HG03571 (cell line): ENCODE measurements at regions not wholly inside any gene's neighbourhood (a gene's known extent, or its start where the extent isn't known, plus 50 kb on each side); places are given as distances from the start of the nearest gene placed in this dataset.

Source experiments
- ATAC-seq: cut with Tn5 transposase; IDR thresholded peaks from one replicate; pipeline ENCODE4 v1.9.1; 2021; ENCODE audit not compliant: unreplicated experiment

DNA sequence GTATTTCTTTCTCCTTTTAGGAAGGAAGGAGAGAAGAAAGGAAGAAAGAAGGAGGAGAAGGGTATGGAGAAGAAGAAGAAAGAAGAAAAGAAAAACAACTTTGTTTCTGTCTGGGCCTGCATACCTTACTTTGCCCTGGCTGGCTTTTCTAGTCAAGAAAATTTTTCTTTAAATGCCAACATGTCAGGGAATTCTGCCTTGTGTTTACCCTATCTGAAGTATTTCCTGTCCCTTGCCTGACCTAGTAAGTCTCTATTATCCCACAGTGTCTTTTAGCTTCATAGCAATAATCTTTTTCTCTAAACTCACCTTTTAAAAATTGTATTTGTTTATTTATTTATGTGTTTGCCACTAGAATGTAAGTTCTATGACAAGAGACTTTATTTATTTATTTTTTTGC, 1864.1 kb downstream of the EFNA5 start:
- ATAC-seq, result no peak

DNA sequence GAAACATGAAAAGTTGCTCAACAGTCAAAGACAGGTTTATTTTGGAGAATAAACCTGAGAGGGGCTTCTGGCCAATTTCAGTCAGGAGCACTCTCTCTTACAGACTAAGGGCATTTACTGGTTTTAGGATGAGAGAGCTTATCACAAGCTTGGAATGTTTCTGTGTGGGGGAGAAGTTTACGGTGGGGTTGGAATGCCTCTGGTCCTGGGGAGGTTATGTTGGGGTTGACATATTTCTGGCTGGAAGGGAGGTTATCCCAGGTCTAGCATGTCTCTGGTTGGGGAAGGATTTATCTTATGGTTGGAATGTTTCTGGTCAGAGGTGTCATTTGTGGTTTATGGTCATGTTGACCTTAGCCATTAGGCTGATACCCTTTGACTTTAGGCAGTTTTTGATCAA, 1867.3 kb downstream of the EFNA5 start:
- ATAC-seq, result no peak

DNA sequence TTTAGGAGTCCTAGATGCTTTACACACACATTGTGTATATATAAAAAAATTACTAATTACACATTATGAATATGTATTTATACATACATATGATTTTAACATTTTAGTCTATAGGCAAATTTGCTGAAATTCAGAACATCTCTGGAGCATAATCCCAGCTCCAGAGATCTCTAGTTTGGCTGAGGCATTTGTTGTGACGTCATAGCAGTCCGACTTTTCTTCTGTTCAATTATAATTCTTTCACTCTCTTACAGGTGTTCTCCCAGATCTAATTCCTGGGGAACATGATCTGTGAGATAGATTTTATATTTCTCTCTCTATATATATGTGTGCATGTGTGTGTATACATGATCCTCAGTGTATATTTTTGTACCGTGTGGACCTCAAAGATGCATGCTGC, 1876.2 kb downstream of the EFNA5 start:
- ATAC-seq, result no peak

DNA sequence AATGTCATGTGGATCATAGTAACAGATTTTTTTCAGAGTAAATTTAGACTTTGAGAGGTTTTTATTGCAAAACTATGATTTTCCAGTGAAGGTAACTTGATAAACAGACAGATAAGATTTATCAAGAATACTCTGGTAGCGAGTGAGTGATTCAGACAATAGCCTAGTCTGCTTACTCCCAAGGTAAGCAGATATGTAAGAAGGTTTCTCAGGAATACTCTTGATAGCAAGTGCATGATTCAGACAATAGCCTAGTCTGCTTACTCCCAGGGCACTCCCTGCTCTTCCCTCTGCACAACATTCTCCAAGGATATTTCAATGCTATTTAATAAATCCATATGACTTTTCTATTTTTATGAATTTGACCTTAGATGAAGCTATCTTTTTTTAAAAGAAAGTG, 1881.5 kb downstream of the EFNA5 start:
- no peak for ATAC-seq

DNA sequence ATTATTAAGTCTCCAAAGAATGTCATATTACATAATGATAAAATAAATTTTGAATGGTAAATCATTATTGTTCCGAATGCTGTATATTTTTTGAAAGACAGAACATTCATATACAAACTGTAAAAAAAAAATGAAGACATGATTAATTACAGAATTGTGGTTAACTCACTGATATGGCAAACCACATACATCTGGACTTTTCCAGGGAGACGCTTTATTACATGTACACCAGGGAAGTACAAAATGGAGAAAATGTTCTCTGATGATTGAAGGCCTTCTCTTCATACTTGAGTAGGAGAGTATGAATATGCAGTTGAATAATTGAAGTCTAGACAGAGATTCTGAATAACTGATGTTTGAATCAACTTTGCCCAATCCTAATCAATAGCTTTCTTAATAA, 1886.9 kb downstream of the EFNA5 start:
- no peak for ATAC-seq

DNA sequence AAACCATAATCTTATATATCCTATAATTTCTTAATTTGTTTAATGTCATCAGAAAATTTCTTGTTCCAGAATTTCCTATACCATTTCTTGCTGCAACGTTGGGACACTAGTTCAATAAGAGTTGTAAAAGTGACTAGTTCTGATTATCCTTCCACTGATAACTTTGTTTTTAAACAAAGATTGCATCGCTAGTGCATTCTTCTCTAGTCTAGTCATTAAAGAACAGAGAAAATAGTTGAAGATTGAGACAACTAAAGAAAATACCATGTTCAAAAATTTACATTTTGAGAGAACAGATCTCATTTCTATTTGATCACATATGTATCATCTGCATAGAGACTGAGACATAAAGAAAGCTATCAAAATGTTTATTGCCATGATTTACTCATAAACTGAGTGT, 1888.2 kb downstream of the EFNA5 start:
- no peak for ATAC-seq

DNA sequence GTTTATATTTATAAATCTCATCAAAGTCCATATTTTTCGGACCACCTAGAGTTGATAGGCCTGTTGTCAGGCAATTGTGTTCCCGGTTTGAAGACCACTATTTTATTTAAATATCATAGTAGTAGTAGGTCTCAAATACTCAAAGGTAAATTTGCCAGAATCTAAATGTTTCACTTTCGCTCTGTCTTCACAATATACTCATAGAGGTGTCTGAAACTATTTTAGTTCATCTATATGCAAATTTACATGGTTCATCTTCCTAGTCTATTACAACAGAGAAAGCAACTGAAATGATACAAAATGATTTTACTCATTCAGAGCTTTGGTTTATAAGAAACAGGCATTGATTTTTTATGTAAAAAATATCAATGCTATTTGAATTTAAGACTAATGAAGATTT, 1897.5 kb downstream of the EFNA5 start:
- no peak for ATAC-seq

DNA sequence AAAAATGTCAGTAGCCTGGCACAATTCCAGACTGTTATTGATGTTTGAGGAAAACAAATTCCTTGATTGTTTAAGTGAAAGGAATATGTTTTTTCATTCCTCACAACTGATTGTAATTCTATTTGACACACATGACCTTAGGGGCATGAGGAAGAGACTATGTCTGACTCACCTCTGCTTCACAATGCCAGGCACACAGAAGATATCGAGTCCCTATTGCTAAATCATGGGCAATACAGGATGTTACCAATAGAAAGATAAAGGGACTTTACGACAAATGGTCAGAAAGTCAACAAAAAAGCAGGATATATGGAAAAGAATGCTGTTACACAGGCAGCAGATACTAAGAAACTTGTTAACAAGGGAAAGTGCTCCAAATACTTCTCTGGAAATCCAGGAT, 1903.5 kb downstream of the EFNA5 start:
- no peak for ATAC-seq

DNA sequence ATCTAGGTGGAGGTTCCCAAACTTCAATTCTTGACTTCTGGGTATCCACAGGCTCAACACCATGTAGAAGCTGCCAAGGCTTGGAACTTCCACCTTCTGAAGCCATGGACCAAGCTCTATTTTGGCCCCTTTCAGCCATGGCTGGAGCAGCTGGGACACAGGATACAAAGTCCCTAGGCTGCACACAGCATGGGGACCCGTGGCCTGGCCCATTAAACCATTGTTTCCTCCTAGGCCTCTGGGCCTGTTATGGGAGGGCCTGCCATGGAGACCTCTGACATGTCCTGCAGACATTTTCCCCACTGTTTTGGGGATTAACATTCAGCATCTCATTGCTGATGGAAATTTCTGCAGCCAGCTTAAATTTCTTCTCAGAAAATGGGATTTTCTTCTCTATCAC, 1908.0 kb downstream of the EFNA5 start:
- ATAC-seq, result no peak

DNA sequence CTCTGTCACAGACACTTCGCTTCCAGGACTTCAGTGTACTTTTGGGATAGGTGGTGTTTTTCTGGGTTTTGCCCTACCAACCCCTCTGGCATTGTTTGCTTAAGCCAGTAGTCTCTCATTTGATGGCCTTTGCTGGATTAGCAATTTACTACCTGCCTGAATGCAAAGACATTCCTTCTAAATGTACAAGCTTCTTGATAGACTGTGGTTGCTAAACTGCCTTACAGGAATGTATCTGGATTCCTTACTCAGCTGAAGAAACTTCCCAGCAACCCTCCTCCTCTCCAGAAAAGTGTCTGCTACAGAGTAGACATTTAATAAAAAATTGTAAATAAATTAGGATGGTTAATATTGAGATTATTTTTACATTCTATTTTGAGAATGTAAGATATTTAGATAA, 1916.7 kb downstream of the EFNA5 start:
- ATAC-seq, result no peak

DNA sequence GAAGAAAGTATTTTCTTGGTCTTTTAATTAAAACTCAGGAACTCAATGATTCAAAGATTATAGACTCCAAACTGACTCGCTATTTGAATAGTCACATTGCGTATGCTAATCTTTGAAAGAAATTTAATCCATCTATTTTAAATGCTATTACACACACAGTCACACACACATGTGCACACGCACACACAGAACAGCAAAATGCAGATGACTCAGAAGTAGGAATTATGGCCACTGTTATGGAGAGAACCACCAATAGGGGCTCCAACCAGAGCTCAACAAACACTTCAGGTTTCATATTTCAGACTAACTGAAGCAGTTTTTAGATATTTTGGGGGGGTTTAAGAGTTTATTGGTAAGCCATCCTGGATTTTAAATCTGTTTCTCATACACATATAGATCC, 1917.9 kb downstream of the EFNA5 start:
- ATAC-seq, result no peak

DNA sequence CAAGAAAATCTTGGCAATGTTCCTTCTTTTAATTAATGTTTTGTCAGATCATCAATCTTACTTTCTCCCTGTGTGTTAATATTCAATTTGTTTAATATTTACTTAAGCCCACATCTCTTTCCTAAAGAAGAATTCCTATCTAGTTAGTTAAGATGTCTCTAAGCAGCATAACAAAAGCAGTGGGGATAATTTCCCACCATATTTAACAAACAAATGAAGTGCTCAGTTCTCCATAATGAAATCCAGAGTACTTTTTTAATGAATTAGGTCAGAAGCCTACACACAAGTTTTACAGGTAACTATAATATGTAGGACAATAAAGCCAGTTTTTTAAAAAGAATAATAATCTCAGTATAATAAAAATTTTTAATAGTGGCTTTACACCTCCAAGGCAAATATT, 1918.8 kb downstream of the EFNA5 start:
- no peak for ATAC-seq

DNA sequence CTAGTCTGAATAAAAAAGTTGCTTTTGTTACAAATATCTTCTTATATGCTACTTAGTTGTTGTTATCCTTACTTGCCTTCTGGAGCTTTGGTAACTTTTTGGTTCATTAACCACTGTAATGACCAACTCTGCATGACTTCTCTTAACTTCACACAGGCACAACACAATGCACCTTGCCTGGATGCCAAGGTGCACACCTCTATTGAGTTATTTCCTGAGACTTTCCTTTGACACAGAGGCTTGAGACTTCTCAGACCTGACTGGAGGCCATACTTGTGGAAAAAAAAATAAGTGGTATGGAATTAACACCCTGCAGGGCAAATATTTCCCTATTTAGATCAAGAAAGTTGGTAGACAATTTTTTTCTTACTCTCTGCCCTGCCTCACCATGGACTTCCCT, 1925.6 kb downstream of the EFNA5 start:
- no peak for ATAC-seq

DNA sequence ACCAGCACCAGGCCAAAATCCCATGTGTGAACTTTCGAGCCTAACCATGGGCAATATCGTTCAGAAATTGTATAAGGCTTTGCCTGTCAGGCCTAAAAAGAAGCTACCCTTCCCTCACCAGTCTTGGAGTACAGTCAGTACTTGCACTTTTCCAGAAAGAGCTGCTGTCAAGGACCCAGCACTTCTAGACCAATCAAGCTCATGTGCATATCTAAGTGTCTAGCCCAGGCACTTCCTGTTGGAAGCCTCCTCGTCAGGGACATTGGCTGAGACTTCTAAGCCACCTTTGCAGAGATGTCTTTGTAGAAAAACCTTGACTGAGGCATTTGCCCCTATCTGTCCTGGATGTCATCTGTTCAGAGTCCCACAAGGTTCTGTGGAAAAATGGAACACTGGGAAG, 1930.5 kb downstream of the EFNA5 start:
- ATAC-seq, result no peak

DNA sequence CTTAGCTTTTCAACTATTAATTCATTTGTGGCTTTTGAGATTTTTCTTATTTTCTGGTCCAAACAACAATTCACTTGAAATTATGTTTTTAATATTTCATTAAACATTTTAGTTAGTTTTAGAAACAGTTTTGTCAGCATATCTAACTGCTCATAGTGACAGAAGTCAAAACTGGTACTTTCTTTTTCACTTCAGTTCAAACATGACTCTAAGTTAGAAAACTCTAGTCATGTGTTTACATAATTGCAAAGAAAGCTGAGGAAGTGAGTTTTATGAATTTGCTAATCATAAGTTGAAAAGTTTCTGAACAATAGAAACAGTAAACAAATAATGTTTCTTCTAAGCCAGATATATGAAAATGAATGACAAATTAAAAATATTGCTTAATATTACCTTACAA, 1931.0 kb downstream of the EFNA5 start:
- ATAC-seq, result no peak

DNA sequence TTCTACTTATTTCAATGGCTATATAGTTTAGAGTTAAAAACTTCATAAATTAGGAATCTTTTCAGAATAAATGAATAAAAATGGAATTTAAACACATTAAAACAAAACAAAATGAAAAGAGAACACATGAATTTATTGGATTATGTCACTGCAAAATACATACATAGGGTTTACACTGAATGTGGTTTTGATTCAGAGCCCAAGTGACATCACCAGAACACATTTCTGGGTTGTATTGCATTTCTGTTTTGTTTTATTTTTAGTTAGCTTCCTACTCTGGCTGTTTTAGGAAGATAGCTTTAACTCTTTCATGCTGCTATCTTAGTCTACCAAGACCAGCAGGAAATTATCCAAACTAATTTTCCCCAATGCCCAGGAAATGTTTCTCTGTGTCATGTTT, 1935.0 kb downstream of the EFNA5 start:
- no peak for ATAC-seq

DNA sequence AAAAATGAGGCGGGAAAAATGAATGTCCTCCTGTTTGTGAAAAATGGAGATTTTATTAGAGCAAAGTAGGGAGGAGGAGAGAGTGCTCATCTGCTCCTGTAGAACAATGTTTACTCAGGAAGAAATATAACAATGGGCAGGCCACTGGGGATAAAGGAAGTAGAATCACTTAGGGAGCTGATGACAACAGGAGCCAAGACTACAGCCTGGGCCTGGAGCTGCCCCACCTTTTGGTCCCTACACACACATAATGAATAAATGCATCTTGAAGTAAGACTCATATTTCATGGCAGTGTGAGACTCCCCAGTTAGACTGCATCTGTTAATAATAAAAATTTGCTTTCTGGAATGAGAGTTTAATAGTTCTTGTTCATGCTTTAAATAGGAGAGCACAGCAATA, 1939.8 kb downstream of the EFNA5 start:
- ATAC-seq, result no peak

DNA sequence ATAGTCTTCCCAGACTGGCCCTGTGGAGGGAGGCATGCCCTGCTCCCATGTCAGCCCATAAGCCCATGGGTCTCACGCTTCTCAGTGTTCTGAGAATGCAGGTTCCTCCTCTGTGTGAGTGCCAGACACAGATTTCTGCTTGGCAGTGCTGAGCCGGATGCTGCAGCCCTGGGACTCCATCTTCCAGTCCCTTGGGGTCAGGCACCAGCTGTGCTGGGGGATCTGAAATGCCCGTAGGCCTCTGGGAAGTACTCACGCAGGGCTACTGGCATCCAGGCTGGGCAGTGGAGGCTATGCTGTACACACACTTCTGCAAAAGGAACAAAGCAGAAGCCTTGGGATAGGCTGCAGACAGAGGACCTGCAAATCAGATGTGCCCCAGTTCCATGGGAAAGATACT, 1944.6 kb downstream of the EFNA5 start:
- ATAC-seq, result no peak

DNA sequence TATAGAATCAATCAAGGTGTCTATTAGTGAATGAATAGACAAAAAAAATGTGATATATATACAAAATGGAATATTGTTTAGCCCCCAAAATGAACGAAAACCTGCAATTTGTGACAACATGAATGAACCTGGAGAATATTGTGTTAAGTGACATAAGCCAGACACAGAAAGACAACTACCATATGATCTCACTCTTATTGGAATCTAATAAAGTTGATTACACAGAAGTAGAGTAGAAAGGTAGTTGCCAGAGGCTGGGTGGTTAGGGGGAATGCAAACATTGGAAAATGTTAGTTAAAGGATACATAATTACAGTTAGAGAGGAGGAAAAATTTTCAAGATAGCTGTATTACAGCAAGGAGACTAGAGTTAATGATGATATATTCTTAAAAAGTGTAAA, 1962.3 kb downstream of the EFNA5 start:
- ATAC-seq, result no peak

DNA sequence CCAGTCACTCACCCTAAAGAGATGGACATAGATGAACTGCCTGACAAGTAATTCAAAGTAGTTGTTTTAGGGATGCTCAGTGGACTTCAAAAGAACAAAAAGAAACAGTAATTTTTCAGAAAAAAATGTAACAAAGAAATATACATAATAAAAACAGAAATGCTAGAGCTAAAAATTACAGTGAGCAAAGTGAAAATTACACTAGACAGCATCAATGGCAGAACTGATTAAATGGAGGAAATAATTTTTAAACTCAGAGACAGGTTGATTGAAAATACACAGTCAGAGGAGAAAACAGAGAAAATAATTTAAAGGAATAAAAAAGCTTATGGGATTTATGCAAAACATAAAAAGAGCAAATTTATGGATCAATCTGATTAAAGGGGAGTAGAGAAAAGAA, 1968.4 kb downstream of the EFNA5 start:
- ATAC-seq, result no peak

DNA sequence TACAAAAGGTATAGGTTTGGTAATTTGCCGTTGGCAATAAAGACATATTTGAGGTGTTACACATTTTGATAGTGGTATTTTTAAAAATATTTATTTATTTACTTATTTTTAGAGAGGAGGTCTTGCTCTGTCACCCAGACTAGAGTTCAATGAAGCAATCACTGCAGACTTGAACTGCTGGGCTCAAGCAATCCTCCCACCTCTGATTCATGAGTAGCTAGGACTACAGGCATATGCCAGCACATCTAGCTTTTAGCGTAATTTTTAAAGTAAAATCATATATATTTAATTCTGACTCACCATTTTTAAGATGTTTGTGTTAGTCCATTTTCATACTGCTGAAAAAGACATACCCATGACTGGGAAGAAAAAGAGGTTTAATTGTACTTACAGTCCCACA, 1974.3 kb downstream of the EFNA5 start:
- ATAC-seq, result no peak

DNA sequence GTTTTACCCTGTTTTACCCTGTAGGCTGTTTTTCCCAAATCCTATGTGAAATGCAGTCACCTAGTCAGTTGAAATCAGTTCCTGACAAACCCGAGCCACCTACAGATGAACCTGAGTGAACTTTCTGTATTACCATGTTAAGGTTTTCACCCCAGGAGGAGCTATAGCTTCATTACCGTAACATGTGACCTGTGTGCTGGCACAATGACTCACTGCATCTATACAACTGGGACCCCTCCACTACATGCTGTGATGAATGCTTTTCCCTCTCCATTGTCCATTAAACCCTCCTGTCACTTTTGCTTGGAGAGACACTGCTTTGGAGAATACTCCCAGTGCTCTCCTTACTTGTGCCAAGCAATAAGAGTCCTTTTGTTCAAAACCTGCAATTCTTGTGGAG, 1974.8 kb downstream of the EFNA5 start:
- no peak for ATAC-seq

DNA sequence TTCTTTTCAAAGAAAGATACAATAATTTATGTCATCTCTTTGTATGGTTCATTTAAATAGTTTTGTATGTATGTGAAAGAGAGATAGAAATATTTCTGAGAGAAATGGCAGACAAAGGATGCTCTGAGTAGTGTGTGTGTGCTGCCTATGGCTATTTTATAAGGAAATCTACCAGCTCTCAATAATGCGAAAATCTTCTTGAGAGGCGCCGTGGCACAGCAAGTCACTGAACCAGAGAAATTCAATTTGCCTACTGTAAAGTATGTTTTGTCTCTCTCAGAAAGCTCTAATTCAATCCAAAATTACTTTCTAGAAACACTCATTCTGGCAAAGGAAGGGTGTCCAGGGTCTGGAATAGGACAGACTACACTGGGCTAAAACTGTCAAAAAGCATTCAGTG, 1981.1 kb downstream of the EFNA5 start:
- ATAC-seq, result no peak

DNA sequence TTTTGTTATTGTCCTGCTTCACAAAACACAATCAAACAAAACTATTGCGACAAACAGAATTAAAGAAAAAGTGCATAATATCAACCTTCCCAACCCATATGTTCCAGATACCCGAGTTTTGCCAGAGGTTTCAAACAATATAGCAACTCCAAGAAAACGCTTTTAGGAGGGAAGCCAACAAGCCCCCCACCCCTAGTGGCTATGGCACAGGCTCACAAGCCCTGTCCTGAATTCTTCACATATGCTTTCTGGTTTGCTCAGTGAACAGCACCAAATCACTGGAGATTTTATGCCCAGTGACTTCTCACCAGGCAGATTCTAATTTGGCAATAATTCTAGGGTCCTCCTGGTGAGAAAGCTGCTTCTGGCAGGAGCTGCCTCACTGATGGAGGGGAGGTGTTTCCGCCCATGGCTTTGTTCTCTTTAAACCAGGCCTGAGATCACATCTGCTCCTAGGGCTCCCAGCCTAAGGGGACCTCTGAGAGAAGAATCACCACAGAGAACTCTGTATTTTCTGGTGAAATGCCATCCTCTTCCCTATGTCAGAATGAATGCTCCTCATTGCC, 1982.4 kb downstream of the EFNA5 start:
- ATAC-seq, result no peak
